NCI-H82 treated with DMSO at 0.1 percent for 48 hours (cell line): ENCODE measurements at regions not wholly inside any gene's neighbourhood (a gene's known extent, or its start where the extent isn't known, plus 50 kb on each side); places are given as distances from the start of the nearest gene placed in this dataset.
A peak's percentile ranks its signal among the peaks of the same experiment; 100 is the strongest.
"Not testable (repeated sequence)": the region's sequence is repeated elsewhere in the genome, so short reads cannot be mapped to it uniquely, and the experiment has no call there.

Experiments
- DNase-seq: peaks from one replicate; lab custom pipeline; 2025; ENCODE audit not compliant: unreplicated experiment; lab: John Stamatoyannopoulos, UW

GRCh38 chr3:152148579-152148978 lies 120.2 kb upstream of the MBNL1 start:
- no peak for DNase-seq

GRCh38 chr3:152149832-152150231 lies 118.9 kb upstream of the MBNL1 start:
- no peak for DNase-seq

GRCh38 chr3:152151216-152151876 lies 117.4 kb upstream of the MBNL1 start:
- no peak for DNase-seq

GRCh38 chr3:152151877-152152765 lies 116.6 kb upstream of the MBNL1 start:
- DNase-seq, result not testable (repeated sequence)

- DNase-seq, result not testable (repeated sequence)
Observed at GRCh38 chr3:152153115-152153514, 115.6 kb upstream of the MBNL1 start.

- no peak for DNase-seq
Observed at GRCh38 chr3:152155246-152156020, 113.3 kb upstream of the MBNL1 start.

GRCh38 chr3:152156880-152157279 lies 111.8 kb upstream of the MBNL1 start:
- no peak for DNase-seq

- no peak for DNase-seq
Observed at GRCh38 chr3:152157337-152157736, 111.4 kb upstream of the MBNL1 start.

- DNase-seq, result no peak
Observed at GRCh38 chr3:152159328-152159727, 109.4 kb upstream of the MBNL1 start.

GRCh38 chr3:152160350-152161011 lies 108.2 kb upstream of the MBNL1 start:
- DNase-seq, result no peak

GRCh38 chr3:152172460-152172859 lies 96.3 kb upstream of the MBNL1 start:
- no peak for DNase-seq

- no peak for DNase-seq
Observed at GRCh38 chr3:152173627-152174026, 95.1 kb upstream of the MBNL1 start.

GRCh38 chr3:152174876-152175527 lies 93.7 kb upstream of the MBNL1 start:
- DNase-seq, result no peak

GRCh38 chr3:152175528-152175889 lies 93.2 kb upstream of the MBNL1 start:
- DNase-seq, result no peak

- DNase-seq, result no peak
Observed at GRCh38 chr3:152176241-152176640, 92.5 kb upstream of the MBNL1 start.

- no peak for DNase-seq
Observed at GRCh38 chr3:152176998-152177397, 91.7 kb upstream of the MBNL1 start.

GRCh38 chr3:152177757-152178156 lies 91.0 kb upstream of the MBNL1 start:
- DNase-seq, result no peak

GRCh38 chr3:152183473-152183872 lies 85.3 kb upstream of the MBNL1 start:
- DNase-seq, result peak; percentile 64

- DNase-seq, result no peak
Observed at GRCh38 chr3:152184971-152185686, 83.6 kb upstream of the MBNL1 start.
